ENCODE measurements at regions not wholly inside any gene's neighbourhood (a gene's known extent, or its start where the extent isn't known, plus 50 kb on each side); places are given as distances from the start of the nearest gene placed in this dataset.
"Not testable (repeated sequence)": the region's sequence is repeated elsewhere in the genome, so short reads cannot be mapped to it uniquely, and the experiment has no call there.

DNA sequence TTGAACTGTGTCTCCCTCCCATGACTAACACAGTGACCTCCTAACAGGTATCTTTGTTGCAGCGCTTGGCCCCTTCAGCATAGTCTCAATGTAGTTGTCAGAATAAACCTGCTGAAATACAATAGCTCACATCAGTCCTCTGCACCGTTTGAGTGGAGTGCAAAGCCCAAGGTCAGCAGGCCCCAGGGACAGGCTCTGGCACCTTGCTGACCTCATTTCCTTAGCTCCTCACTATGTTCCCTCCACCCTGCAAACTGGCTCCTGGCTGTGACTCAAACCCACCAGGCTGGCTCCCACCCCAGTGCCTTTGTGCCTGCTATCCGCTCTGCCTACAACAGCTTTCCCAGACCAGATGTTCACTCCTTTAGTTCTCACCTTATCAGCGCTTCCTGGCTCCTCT, 146.7 kb downstream of the LRATD1 start:
- Mint-ChIP-seq H3K9me3 (peaks cover 0 to 12% (median 5%) of the 10 kb centered on the region in 7 donors), H3K27me3 (ENCODE audit: low read depth in 3 of 3) (peaks cover 0 to 2% (median 1%) of the 10 kb centered on the region in 3 donors), H3K27ac (no peak overlapping the region), H3K4me3 (no peak overlapping the region), H3K36me3 (no peaks in the 10 kb centered on the region), H3K4me1 (no peaks in the 10 kb centered on the region)
- H3K79me2 ChIP-seq (ENCODE audit: insufficient read depth, low read length), result no peaks in the 10 kb centered on the region
- H3K4me2 ChIP-seq (replicated peaks; ENCODE audit: extremely low read depth, low read length, poor library complexity, severe bottlenecking), result no peak overlapping the region
- no peak for DNase-seq
- no peak overlapping the region for H2AFZ ChIP-seq (ENCODE audit: insufficient read depth, low read depth, low read length, poor library complexity, severe bottlenecking)
- peaks cover 0 to 3% of the 10 kb centered on the region in 2 donors for H3K9me3 ChIP-seq (replicated peaks in 1 of 2; ENCODE audit: control insufficient read depth in 1 of 2, insufficient read depth in 1 of 2, low read length in 2 of 2)
- 88% methylated on average over 3 of the region's 4 CpGs for WGBS (ENCODE audit: insufficient coverage)
- intact Hi-C loops (cut with micrococcal nuclease), result no loop called here
- TF ChIP-seq CTCF (IDR thresholded peaks at IDR 0.05), result no peak
- no peaks in the 10 kb centered on the region for H3K27me3 ChIP-seq (ENCODE audit: control insufficient read depth in 2 of 2, insufficient read depth in 2 of 2, low read length in 2 of 2)
- no peaks in the 10 kb centered on the region for H3K36me3 ChIP-seq (replicated peaks in 1 of 2; ENCODE audit: control insufficient read depth in 1 of 2, insufficient read depth in 2 of 2, low read length in 2 of 2)
- no peak overlapping the region for H3K27ac ChIP-seq (ENCODE audit: low read depth in 1 of 2, low read length in 2 of 2)
- no peaks in the 10 kb centered on the region for H3K4me1 ChIP-seq (ENCODE audit: control insufficient read depth in 1 of 2, insufficient read depth in 2 of 2, low read length in 2 of 2)
- no peaks in the 10 kb centered on the region for H4K20me1 ChIP-seq (ENCODE audit: insufficient read depth, low read length)
- no peak overlapping the region for H3K4me3 ChIP-seq (replicated peaks in 1 of 3; ENCODE audit: low read depth in 2 of 3, low read length in 3 of 3)
- H3K9ac ChIP-seq (ENCODE audit: insufficient read depth, low read length, poor library complexity, severe bottlenecking), result no peak overlapping the region

GRCh38 chr2:14781142-14781541, 148.6 kb downstream of the LRATD1 start:
- Histone ChIP-seq H3K9me3 (replicated peaks in 1 of 2; ENCODE audit: control insufficient read depth in 1 of 2, insufficient read depth in 1 of 2, low read length in 2 of 2) (peaks cover 0 to 3% of the 10 kb centered on the region in 2 donors), H3K4me2 (replicated peaks; ENCODE audit: extremely low read depth, low read length, poor library complexity, severe bottlenecking) (no peak overlapping the region), H3K4me3 (replicated peaks in 1 of 3; ENCODE audit: low read depth in 2 of 3, low read length in 3 of 3) (no peak overlapping the region), H3K79me2 (ENCODE audit: insufficient read depth, low read length) (no peaks in the 10 kb centered on the region), H3K27me3 (ENCODE audit: control insufficient read depth in 2 of 2, insufficient read depth in 2 of 2, low read length in 2 of 2) (no peaks in the 10 kb centered on the region), H3K27ac (ENCODE audit: low read depth in 1 of 2, low read length in 2 of 2) (no peak overlapping the region), H3K4me1 (ENCODE audit: control insufficient read depth in 1 of 2, insufficient read depth in 2 of 2, low read length in 2 of 2) (no peaks in the 10 kb centered on the region), H3K36me3 (replicated peaks in 1 of 2; ENCODE audit: control insufficient read depth in 1 of 2, insufficient read depth in 2 of 2, low read length in 2 of 2) (no peaks in the 10 kb centered on the region), H4K20me1 (ENCODE audit: insufficient read depth, low read length) (no peaks in the 10 kb centered on the region), H3K9ac (ENCODE audit: insufficient read depth, low read length, poor library complexity, severe bottlenecking) (no peak overlapping the region), H2AFZ (ENCODE audit: insufficient read depth, low read depth, low read length, poor library complexity, severe bottlenecking) (no peak overlapping the region)
- Mint-ChIP-seq H3K4me1 (no peaks in the 10 kb centered on the region), H3K27ac (no peak overlapping the region), H3K36me3 (no peaks in the 10 kb centered on the region), H3K9me3 (peaks cover 0 to 12% (median 5%) of the 10 kb centered on the region in 7 donors), H3K4me3 (no peak overlapping the region), H3K27me3 (ENCODE audit: low read depth in 3 of 3) (peaks cover 0 to 1% (median 0%) of the 10 kb centered on the region in 3 donors)
- TF ChIP-seq CTCF (IDR thresholded peaks at IDR 0.05), result no peak
- DNase-seq, result no peak
- 88% methylated on average over 2 of the region's 4 CpGs for WGBS (ENCODE audit: insufficient coverage)
- intact Hi-C loops (cut with micrococcal nuclease), result no loop called here

- H4K20me1 ChIP-seq (ENCODE audit: insufficient read depth, low read length); intact Hi-C loops (cut with micrococcal nuclease); H3K4me1 Mint-ChIP-seq; H2AFZ ChIP-seq (ENCODE audit: insufficient read depth, low read depth, low read length, poor library complexity, severe bottlenecking); H3K27ac ChIP-seq (ENCODE audit: low read depth in 1 of 2, low read length in 2 of 2); H3K27ac Mint-ChIP-seq; H3K4me3 Mint-ChIP-seq; H3K79me2 ChIP-seq (ENCODE audit: insufficient read depth, low read length); H3K4me2 ChIP-seq (replicated peaks; ENCODE audit: extremely low read depth, low read length, poor library complexity, severe bottlenecking); H3K36me3 Mint-ChIP-seq; H3K9ac ChIP-seq (ENCODE audit: insufficient read depth, low read length, poor library complexity, severe bottlenecking); H3K27me3 ChIP-seq (ENCODE audit: control insufficient read depth in 2 of 2, insufficient read depth in 2 of 2, low read length in 2 of 2); H3K36me3 ChIP-seq (replicated peaks in 1 of 2; ENCODE audit: control insufficient read depth in 1 of 2, insufficient read depth in 2 of 2, low read length in 2 of 2); H3K4me1 ChIP-seq (ENCODE audit: control insufficient read depth in 1 of 2, insufficient read depth in 2 of 2, low read length in 2 of 2); H3K4me3 ChIP-seq (replicated peaks in 1 of 3; ENCODE audit: low read depth in 2 of 3, low read length in 3 of 3); H3K27me3 Mint-ChIP-seq (ENCODE audit: low read depth in 3 of 3); DNase-seq: not testable (repeated sequence)
- peaks cover 26 to 27% of the 10 kb centered on the region in 2 donors for H3K9me3 ChIP-seq (replicated peaks in 1 of 2; ENCODE audit: control insufficient read depth in 1 of 2, insufficient read depth in 1 of 2, low read length in 2 of 2)
- 90% methylated on average over 2 of the region's 9 CpGs for WGBS (ENCODE audit: insufficient coverage)
- H3K9me3 Mint-ChIP-seq, result peaks cover 8 to 25% (median 21%) of the 10 kb centered on the region in 7 donors
Observed at GRCh38 chr2:14788814-14789213, 156.3 kb downstream of the LRATD1 start.
